CD14-positive monocyte (primary cell): ENCODE measurements at regions not wholly inside any gene's neighbourhood (a gene's known extent, or its start where the extent isn't known, plus 50 kb on each side); places are given as distances from the start of the nearest gene placed in this dataset.

Experiments
- DNase-seq, 3 donors: peaks; one replicate each; pipeline ENCODE4 v3.0.0-alpha.2; 2011 to 2022
- H2AFZ ChIP-seq: 2 replicates; pipeline ENCODE4 v1.6.0; 2012; ENCODE audit warnings: mild to moderate bottlenecking, low read depth, low read length, inconsistent platforms; ENCODE audit not compliant: insufficient read depth, poor library complexity, severe bottlenecking
- H3K27ac ChIP-seq, 2 donors: 1 replicate in 1 of 2; 2 replicates in 1 of 2; pipeline ENCODE4 v1.5.1; 2012 to 2013; ENCODE audit warnings: low read length in 2 of 2, control low read depth in 1 of 2, inconsistent platforms in 1 of 2, low read depth in 1 of 2, mild to moderate bottlenecking in 1 of 2
- H3K27me3 ChIP-seq, 2 donors: one replicate each; pipeline versions ENCODE4 v1.6.0 to v1.6.1; 2011 to 2013; ENCODE audit warnings: low read length in 2 of 2; ENCODE audit not compliant: control insufficient read depth in 2 of 2, insufficient read depth in 2 of 2
- H3K36me3 ChIP-seq, 2 donors: replicated peaks in 1 of 2; 1 replicate in 1 of 2; 2 replicates in 1 of 2; pipeline versions ENCODE4 v1.5.1 to v1.6.1; 2012 to 2013; ENCODE audit warnings: low read length in 2 of 2, control low read depth in 1 of 2, inconsistent platforms in 1 of 2, mild to moderate bottlenecking in 1 of 2; ENCODE audit not compliant: insufficient read depth in 2 of 2, control insufficient read depth in 1 of 2
- H3K4me1 ChIP-seq, 2 donors: 1 replicate in 1 of 2; 2 replicates in 1 of 2; pipeline versions ENCODE4 v1.5.1 to v1.6.1; 2012 to 2013; ENCODE audit warnings: low read length in 2 of 2, control low read depth in 1 of 2, inconsistent platforms in 1 of 2, mild to moderate bottlenecking in 1 of 2, moderate library complexity in 1 of 2; ENCODE audit not compliant: insufficient read depth in 2 of 2, control insufficient read depth in 1 of 2
- H3K4me2 ChIP-seq: replicated peaks from 2 replicates; pipeline ENCODE3; 2012; ENCODE audit warnings: low read length, moderate library complexity, mild to moderate bottlenecking; ENCODE audit not compliant: poor library complexity, severe bottlenecking; ENCODE audit errors: extremely low read depth
- H3K4me3 ChIP-seq, 3 experiments: fragments of 200-600 bp in 1 of 3; sonication (generic) in 1 of 3; replicated peaks in 1 of 3; 1 replicate in 2 of 3; 2 replicates in 1 of 3; pipeline ENCODE4 v1.5.1; 2011 to 2013; ENCODE audit warnings: low read length in 3 of 3, mild to moderate bottlenecking in 3 of 3, control low read depth in 2 of 3, low read depth in 2 of 3, inconsistent platforms in 1 of 3, moderate library complexity in 1 of 3
- H3K79me2 ChIP-seq: 2 replicates; pipeline ENCODE4 v1.6.0; 2012; ENCODE audit warnings: mild to moderate bottlenecking, control low read depth, inconsistent platforms, low read length, moderate library complexity; ENCODE audit not compliant: insufficient read depth
- H3K9ac ChIP-seq: 2 replicates; pipeline ENCODE4 v1.6.0; 2017; ENCODE audit warnings: low read length, mild to moderate bottlenecking; ENCODE audit not compliant: insufficient read depth, poor library complexity, severe bottlenecking
- H3K9me3 ChIP-seq, 2 donors: replicated peaks in 1 of 2; 1 replicate in 1 of 2; 2 replicates in 1 of 2; pipeline versions ENCODE4 v1.5.1 to v1.6.1; 2012 to 2013; ENCODE audit warnings: low read length in 2 of 2, control low read depth in 1 of 2; ENCODE audit not compliant: control insufficient read depth in 1 of 2, insufficient read depth in 1 of 2
- H4K20me1 ChIP-seq: 2 replicates; pipeline ENCODE4 v1.6.0; 2012; ENCODE audit warnings: mild to moderate bottlenecking, low read length, control low read depth, moderate library complexity; ENCODE audit not compliant: insufficient read depth
- H3K27ac Mint-ChIP-seq, 7 donors: one replicate each; pipeline ENCODE4 v1.8.0; 2020; ENCODE audit warnings: mild to moderate bottlenecking in 7 of 7, mixed read lengths in 7 of 7, moderate library complexity in 6 of 7, inconsistent platforms in 2 of 7
- H3K27me3 Mint-ChIP-seq, 3 donors: one replicate each; pipeline ENCODE4 v1.8.0; 2021 to 2022; ENCODE audit warnings: low read depth in 3 of 3, mild to moderate bottlenecking in 3 of 3, mixed read lengths in 3 of 3, moderate library complexity in 3 of 3, inconsistent platforms in 1 of 3
- H3K36me3 Mint-ChIP-seq, 2 donors: one replicate each; pipeline ENCODE4 v1.8.0; 2020; ENCODE audit warnings: mixed read lengths in 2 of 2, inconsistent platforms in 1 of 2, mild to moderate bottlenecking in 1 of 2
- H3K4me1 Mint-ChIP-seq: one replicate; pipeline ENCODE4 v1.8.0; 2020; ENCODE audit warnings: mild to moderate bottlenecking, mixed read lengths
- H3K4me3 Mint-ChIP-seq, 2 donors: one replicate each; pipeline ENCODE4 v1.8.0; 2020; ENCODE audit warnings: mild to moderate bottlenecking in 2 of 2, mixed read lengths in 2 of 2, moderate library complexity in 1 of 2
- H3K9me3 Mint-ChIP-seq, 7 donors: one replicate each; pipeline ENCODE4 v1.8.0; 2020 to 2022; ENCODE audit warnings: mixed read lengths in 7 of 7, mild to moderate bottlenecking in 6 of 7, moderate library complexity in 6 of 7, inconsistent platforms in 2 of 7
- CTCF ChIP-seq: fragments of 200-600 bp; IDR thresholded peaks from one replicate; pipeline ENCODE4 v1.8.0; 2022; ENCODE audit warnings: antibody characterized with exemption, mild to moderate bottlenecking
- WGBS: methylation state at CpG from one replicate; pipeline ENCODE4 v1.1.5; 2013; ENCODE audit warnings: missing lambda C conversion rate; ENCODE audit not compliant: insufficient coverage; 5-methylcytosine and 5-hydroxymethylcytosine counted together
- intact Hi-C, 2 donors: fragments of 100-400 bp; cut with micrococcal nuclease; formaldehyde crosslinking; loops; one replicate each; pipeline versions ENCODE4 v1.15.0 to v1.15.1; 2023

- Mint-ChIP-seq H3K9me3 (peaks cover 0 to 2% (median 0%) of the 10 kb centered on the region in 7 donors), H3K4me1 (peaks cover 68% of the 10 kb centered on the region), H3K36me3 (peaks cover 0 to 3% of the 10 kb centered on the region in 2 donors), H3K4me3 (no peak overlapping the region), H3K27me3 (peaks cover 0 to 7% (median 0%) of the 10 kb centered on the region in 3 donors), H3K27ac (no peak overlapping the region)
- 94% methylated on average over 2 of the region's 4 CpGs for WGBS
- Histone ChIP-seq H2AFZ (no peak overlapping the region), H3K4me3 (no peak overlapping the region), H3K4me1 (peaks cover 39 to 54% of the 10 kb centered on the region in 2 donors), H3K27ac (no peak overlapping the region), H3K9me3 (no peaks in the 10 kb centered on the region), H4K20me1 (no peaks in the 10 kb centered on the region), H3K79me2 (no peaks in the 10 kb centered on the region), H3K27me3 (no peaks in the 10 kb centered on the region), H3K4me2 (no peak overlapping the region), H3K36me3 (no peaks in the 10 kb centered on the region), H3K9ac (no peak overlapping the region)
- DNase-seq: no peak
- TF ChIP-seq CTCF: no peak
- intact Hi-C loops: loop anchor here in 1 of 2 donors (10.0 kb wide), 1 partner anchor 182 kb away; no protein-coding TSS in a partner anchor
Measured at GRCh38 chr2:12046641-12047040, 300.2 kb downstream of the LPIN1 start.

- DNase-seq: no peak
- H4K20me1 ChIP-seq: no peaks in the 10 kb centered on the region
- H3K27me3 ChIP-seq: no peaks in the 10 kb centered on the region
- Mint-ChIP-seq H3K4me1 (peaks cover 66% of the 10 kb centered on the region), H3K27me3 (peaks cover 0 to 11% (median 0%) of the 10 kb centered on the region in 3 donors), H3K36me3 (peaks cover 0 to 3% of the 10 kb centered on the region in 2 donors), H3K27ac (no peak overlapping the region), H3K9me3 (peaks cover 0 to 2% (median 0%) of the 10 kb centered on the region in 7 donors), H3K4me3 (no peak overlapping the region)
- H2AFZ ChIP-seq: no peak overlapping the region
- no peak for TF ChIP-seq CTCF
- H3K4me2 ChIP-seq: no peak overlapping the region
- no peak overlapping the region for H3K4me3 ChIP-seq
- no peaks in the 10 kb centered on the region for H3K36me3 ChIP-seq
- no peak overlapping the region for H3K27ac ChIP-seq
- H3K4me1 ChIP-seq: peaks cover 39 to 53% of the 10 kb centered on the region in 2 donors
- intact Hi-C loops: loop anchor here in 1 of 2 donors (10.0 kb wide), 1 partner anchor 183 kb away; no protein-coding TSS in a partner anchor
- H3K9me3 ChIP-seq: no peaks in the 10 kb centered on the region
- no peak overlapping the region for H3K9ac ChIP-seq
- H3K79me2 ChIP-seq: no peaks in the 10 kb centered on the region
Measured at GRCh38 chr2:12047761-12048160, 301.3 kb downstream of the LPIN1 start.
